ENCODE measurements at regions not wholly inside any gene's neighbourhood (a gene's known extent, or its start where the extent isn't known, plus 50 kb on each side); places are given as distances from the start of the nearest gene placed in this dataset.

DNA sequence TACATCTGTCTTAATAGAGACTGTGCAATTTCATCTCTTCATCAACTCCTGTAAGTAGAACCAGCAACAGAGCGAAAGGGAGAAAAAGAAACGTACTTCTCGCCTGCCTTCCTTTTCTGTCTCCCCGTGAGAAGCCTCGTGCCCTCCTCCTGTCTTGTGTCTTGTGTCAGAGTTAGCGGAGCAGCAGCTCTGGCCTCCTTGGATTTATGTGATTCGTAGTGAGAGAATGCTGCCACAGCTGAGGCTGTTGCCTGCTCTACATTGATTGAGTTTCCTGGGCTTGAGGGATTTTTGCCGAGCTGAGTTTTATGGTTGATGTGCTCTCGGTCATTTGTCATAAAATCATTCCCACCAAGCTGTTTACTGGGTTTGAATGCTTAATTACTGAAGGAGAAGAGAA lies 579.1 kb upstream of the RBFOX1 start:
- TF ChIP-seq EZH2phosphoT487 (IDR thresholded peaks at IDR 0.05; ENCODE audit: borderline replicate concordance, low read length), result no peak
- no peak for TF ChIP-seq EZH2 (IDR thresholded peaks at IDR 0.05; ENCODE audit: low read length, unreplicated experiment)
- TF ChIP-seq CTCF (conservative IDR thresholded peaks at IDR 0.05; ENCODE audit: low read depth, low read length), result no peak
